PC-3 (cell line): ENCODE measurements at regions not wholly inside any gene's neighbourhood (a gene's known extent, or its start where the extent isn't known, plus 50 kb on each side); places are given as distances from the start of the nearest gene placed in this dataset.

ENCODE experiments used
- ATAC-seq: fragments of 200-7000 bp; cut with Tn5 transposase; 2 replicates; pipeline ENCODE4 v1.9.1; 2020; ENCODE audit warnings: mild to moderate bottlenecking, moderate library complexity
- BruUV-seq: library from RNA; stranded (reverse); fragments of 400-500 nt; replicated peaks from 2 replicates; lab custom pipeline; 2021; lab: Mats Ljungman, UMichigan
- CTCF ChIA-PET: fragments of 300-600 bp; sonication (Branson Sonifier 250); formaldehyde crosslinking; loops from one replicate; lab custom pipeline; 2022; ENCODE audit warnings: antibody characterized with exemption; lab: Charles Lee
- POLR2A ChIA-PET: fragments of 300-600 bp; sonication (Branson Sonifier 250); formaldehyde crosslinking; loops from one replicate; lab custom pipeline; 2022; ENCODE audit warnings: antibody characterized with exemption; ENCODE audit not compliant: unreplicated experiment; lab: Charles Lee
- DNase-seq: peaks from one replicate; pipeline ENCODE4 v3.0.0-alpha.2; 2015
- H2AFZ ChIP-seq: fragments of 300-600 bp; sonication (generic); 2 replicates; pipeline ENCODE4 v1.6.0; 2016; ENCODE audit warnings: antibody characterized with exemption, low read length
- H3F3A ChIP-seq: fragments of 300-600 bp; sonication (generic); one replicate; pipeline ENCODE4 v1.6.0; 2017; ENCODE audit warnings: antibody characterized with exemption, low read length, control low read depth, mild to moderate bottlenecking; ENCODE audit not compliant: unreplicated experiment
- H3K27ac ChIP-seq: fragments of 300-600 bp; sonication (generic); 2 replicates; pipeline ENCODE4 v1.5.1; 2016; ENCODE audit warnings: mild to moderate bottlenecking, low read length
- H3K27me3 ChIP-seq: fragments of 300-600 bp; sonication (generic); 2 replicates; pipeline ENCODE4 v1.6.1; 2016; ENCODE audit warnings: low read length, mixed read lengths
- H3K36me3 ChIP-seq: fragments of 300-600 bp; sonication (generic); 2 replicates; pipeline ENCODE4 v1.6.1; 2016; ENCODE audit warnings: low read depth, mixed run types, low read length, mixed read lengths
- H3K4me1 ChIP-seq: fragments of 300-600 bp; sonication (generic); 2 replicates; pipeline ENCODE4 v1.5.1; 2016; ENCODE audit warnings: low read length; ENCODE audit not compliant: insufficient read depth
- H3K4me2 ChIP-seq: fragments of 300-600 bp; sonication (generic); 2 replicates; pipeline ENCODE4 v1.6.0; 2016; ENCODE audit warnings: low read length
- H3K4me3 ChIP-seq: fragments of 300-600 bp; sonication (generic); 2 replicates; pipeline ENCODE4 v1.5.1; 2016; ENCODE audit warnings: mild to moderate bottlenecking, low read length, mixed read lengths
- H3K79me2 ChIP-seq: fragments of 300-600 bp; sonication (generic); 2 replicates; pipeline ENCODE4 v1.6.1; 2017; ENCODE audit warnings: low read length, mixed read lengths
- H3K9ac ChIP-seq: fragments of 300-600 bp; sonication (generic); 2 replicates; pipeline ENCODE4 v1.6.0; 2016; ENCODE audit warnings: mild to moderate bottlenecking, low read length
- H3K9me2 ChIP-seq: fragments of 300-600 bp; sonication (generic); replicated peaks from 2 replicates; pipeline ENCODE4 v1.6.1; 2016; ENCODE audit warnings: mixed run types, low read length, mixed read lengths
- H3K9me3 ChIP-seq: fragments of 300-600 bp; sonication (generic); 2 replicates; pipeline ENCODE4 v1.6.1; 2016; ENCODE audit warnings: low read length, mixed read lengths
- H4K20me1 ChIP-seq: fragments of 300-600 bp; sonication (generic); 2 replicates; pipeline ENCODE4 v1.6.1; 2016; ENCODE audit warnings: low read length, mixed read lengths
- CTCF ChIP-seq: fragments of 300-600 bp; sonication (generic); conservative IDR thresholded peaks from 2 replicates; pipeline ENCODE4 v1.5.1; 2017; ENCODE audit warnings: antibody characterized with exemption, low read depth, mild to moderate bottlenecking, low read length
- EZH2 ChIP-seq: fragments of 300-600 bp; sonication (generic); IDR thresholded peaks from one replicate; pipeline ENCODE4 v1.6.1; 2017; ENCODE audit warnings: antibody characterized with exemption, mild to moderate bottlenecking, low read length; ENCODE audit not compliant: unreplicated experiment
- EZH2phosphoT487 ChIP-seq: fragments of 300-600 bp; sonication (generic); IDR thresholded peaks from 2 replicates; pipeline ENCODE4 v1.6.1; 2018; ENCODE audit warnings: mild to moderate bottlenecking, antibody characterized with exemption, low read length, borderline replicate concordance
- intact Hi-C: fragments of 100-400 bp; cut with micrococcal nuclease; formaldehyde crosslinking; loops from 2 replicates; pipeline ENCODE4 v1.9.0; 2023

- intact Hi-C loops, result loop anchor here (10.0 kb wide), 1 partner anchor 63 kb away; no protein-coding TSS in a partner anchor
- Histone ChIP-seq H3K4me2 (no peak overlapping the region), H3K27ac (no peak overlapping the region), H3K27me3 (no peaks in the 10 kb centered on the region), H3K79me2 (no peaks in the 10 kb centered on the region), H3K4me1 (no peaks in the 10 kb centered on the region), H3K36me3 (no peaks in the 10 kb centered on the region), H3K4me3 (no peak overlapping the region), H3K9me2 (no peaks in the 10 kb centered on the region), H3K9me3 (no peaks in the 10 kb centered on the region), H4K20me1 (no peaks in the 10 kb centered on the region), H2AFZ (no peak overlapping the region), H3K9ac (no peak overlapping the region), H3F3A (no peaks in the 10 kb centered on the region)
- CTCF ChIA-PET, result no interaction called here
- DNase-seq (no peak), ATAC-seq (no peak)
- BruUV-seq, result no TSS peak
- TF ChIP-seq EZH2phosphoT487 (no peak), EZH2 (no peak), CTCF (no peak)
- POLR2A ChIA-PET, result no interaction called here
These were observed 163.6 kb upstream of the GRIN3A start for GRCh38 chr9:101902051-101902450.

GRCh38 chr9:101897196-101897595 lies 158.7 kb upstream of the GRIN3A start:
- H3K36me3 ChIP-seq, result no peaks in the 10 kb centered on the region
- TF ChIP-seq CTCF (no peak), EZH2phosphoT487 (no peak), EZH2 (no peak)
- no peak overlapping the region for H3K9ac ChIP-seq
- H4K20me1 ChIP-seq, result no peaks in the 10 kb centered on the region
- H3K27me3 ChIP-seq, result no peaks in the 10 kb centered on the region
- BruUV-seq, result no TSS peak
- H3K9me3 ChIP-seq, result no peaks in the 10 kb centered on the region
- intact Hi-C loops, result no loop called here
- CTCF ChIA-PET, result no interaction called here
- POLR2A ChIA-PET, result no interaction called here
- no peak overlapping the region for H3K4me2 ChIP-seq
- H3K9me2 ChIP-seq, result no peaks in the 10 kb centered on the region
- no peak overlapping the region for H2AFZ ChIP-seq
- no peak overlapping the region for H3K27ac ChIP-seq
- H3K79me2 ChIP-seq, result no peaks in the 10 kb centered on the region
- ATAC-seq, result no peak
- no peak overlapping the region for H3K4me3 ChIP-seq
- no peaks in the 10 kb centered on the region for H3K4me1 ChIP-seq
- DNase-seq, result no peak
- H3F3A ChIP-seq, result no peaks in the 10 kb centered on the region

GRCh38 chr9:101893661-101894646 lies 155.5 kb upstream of the GRIN3A start:
- POLR2A ChIA-PET, result no interaction called here
- H2AFZ ChIP-seq, result no peak overlapping the region
- DNase-seq (no peak), ATAC-seq (no peak)
- no peaks in the 10 kb centered on the region for H3K9me3 ChIP-seq
- no TSS peak for BruUV-seq
- H3K27me3 ChIP-seq, result no peaks in the 10 kb centered on the region
- no peak overlapping the region for H3K4me2 ChIP-seq
- H3K9me2 ChIP-seq, result no peaks in the 10 kb centered on the region
- no peaks in the 10 kb centered on the region for H3F3A ChIP-seq
- no peaks in the 10 kb centered on the region for H3K4me1 ChIP-seq
- H3K4me3 ChIP-seq, result no peak overlapping the region
- CTCF ChIA-PET, result no interaction called here
- TF ChIP-seq EZH2phosphoT487 (no peak), EZH2 (no peak)
- intact Hi-C loops, result no loop called here
- H3K9ac ChIP-seq, result no peak overlapping the region
- H3K36me3 ChIP-seq, result no peaks in the 10 kb centered on the region
- no peaks in the 10 kb centered on the region for H3K79me2 ChIP-seq
- no peaks in the 10 kb centered on the region for H4K20me1 ChIP-seq
- H3K27ac ChIP-seq, result no peak overlapping the region
